Endothelial cell of umbilical vein (primary cell): ENCODE measurements at regions not wholly inside any gene's neighbourhood (a gene's known extent, or its start where the extent isn't known, plus 50 kb on each side); places are given as distances from the start of the nearest gene placed in this dataset.

Experiments
- BruUV-seq: library from RNA; stranded (reverse); fragments of 400-500 nt; replicated peaks from 2 replicates; lab custom pipeline; 2021; lab: Mats Ljungman, UMichigan
- CTCF ChIA-PET: fragments of 300-600, 350-600 bp; sonication (Branson Sonifier 250); formaldehyde crosslinking; loops from one replicate; lab custom pipeline; 2021; ENCODE audit warnings: antibody characterized with exemption, inconsistent platforms; lab: Charles Lee
- POLR2A ChIA-PET: fragments of 300-600, 350-600 bp; sonication (Branson Sonifier 250); formaldehyde crosslinking; loops from one replicate; lab custom pipeline; 2021; ENCODE audit warnings: antibody characterized with exemption, inconsistent platforms; lab: Charles Lee
- DNase-seq: peaks from one replicate; pipeline ENCODE4 v3.0.0-alpha.2; 2011; ENCODE audit warnings: low read depth, low spot score
- FAIRE-seq: peaks from 2 replicates; lab custom pipeline; 2011; peaks lifted over from hg19 to GRCh38; lab: Jason Lieb, UNC
- H2AFZ ChIP-seq: 2 replicates; pipeline ENCODE4 v1.6.0; 2012; ENCODE audit warnings: low read depth, low read length, control low read depth, inconsistent platforms
- H3K27ac ChIP-seq: 2 replicates; pipeline ENCODE4 v1.5.1; 2011; ENCODE audit warnings: low read depth, mild to moderate bottlenecking, control low read depth, low read length, moderate library complexity; ENCODE audit not compliant: insufficient read depth
- H3K27me3 ChIP-seq, 2 experiments: 2 replicates each; pipeline versions ENCODE4 v1.6.0 to v1.6.1; 2011; ENCODE audit warnings: low read length in 2 of 2, mixed read lengths in 1 of 2; ENCODE audit not compliant: control insufficient read depth in 2 of 2, insufficient read depth in 2 of 2
- H3K36me3 ChIP-seq, 2 experiments: 2 replicates in 1 of 2; 3 replicates in 1 of 2; pipeline ENCODE4 v1.5.1; 2011; ENCODE audit warnings: low read length in 2 of 2, mild to moderate bottlenecking in 1 of 2, moderate library complexity in 1 of 2; ENCODE audit not compliant: control insufficient read depth in 2 of 2, insufficient read depth in 2 of 2; ENCODE audit errors: extremely low read depth in 1 of 2
- H3K4me1 ChIP-seq: 3 replicates; pipeline ENCODE4 v1.5.1; 2011; ENCODE audit warnings: mild to moderate bottlenecking, low read length; ENCODE audit not compliant: control insufficient read depth, insufficient read depth; ENCODE audit errors: extremely low read depth
- H3K4me2 ChIP-seq: 2 replicates; pipeline ENCODE4 v1.6.1; 2011; ENCODE audit warnings: low read length, control low read depth, mixed read lengths; ENCODE audit not compliant: insufficient read depth
- H3K4me3 ChIP-seq, 3 experiments: fragments of 200-600 bp in 1 of 3; sonication (generic), shearing (Covaris generic) in 1 of 3; replicated peaks in 1 of 3; 2 replicates each; pipeline ENCODE4 v1.5.1; 2011 to 2016; ENCODE audit warnings: control low read depth in 3 of 3, low read length in 3 of 3, mild to moderate bottlenecking in 2 of 3, inconsistent platforms in 1 of 3, low read depth in 1 of 3, moderate library complexity in 1 of 3; ENCODE audit not compliant: insufficient read depth in 1 of 3
- H3K79me2 ChIP-seq: 2 replicates; pipeline ENCODE4 v1.6.0; 2012; ENCODE audit warnings: low read length, inconsistent platforms; ENCODE audit not compliant: control insufficient read depth, insufficient read depth
- H3K9ac ChIP-seq: replicated peaks from 2 replicates; pipeline ENCODE3; 2011; ENCODE audit warnings: low read length, control low read depth; ENCODE audit not compliant: insufficient read depth; ENCODE audit errors: extremely low read depth
- H3K9me1 ChIP-seq: replicated peaks from 3 replicates; pipeline ENCODE4 v1.6.0; 2011; ENCODE audit warnings: mild to moderate bottlenecking, low read length; ENCODE audit not compliant: control insufficient read depth, insufficient read depth; ENCODE audit errors: extremely low read depth
- H3K9me3 ChIP-seq: replicated peaks from 2 replicates; pipeline ENCODE4 v1.5.1; 2012; ENCODE audit warnings: low read length, inconsistent platforms; ENCODE audit not compliant: control insufficient read depth, insufficient read depth
- H4K20me1 ChIP-seq: replicated peaks from 2 replicates; pipeline ENCODE3; 2011; ENCODE audit warnings: mild to moderate bottlenecking, low read length; ENCODE audit not compliant: control insufficient read depth, insufficient read depth; ENCODE audit errors: extremely low read depth
- CTCF ChIP-seq, 2 donors: IDR thresholded peaks; 1 replicate in 1 of 2; 2 replicates in 1 of 2; pipeline ENCODE4 v1.5.1; 2011; ENCODE audit warnings: low read length in 2 of 2, mild to moderate bottlenecking in 2 of 2, moderate library complexity in 2 of 2, control low read depth in 1 of 2, inconsistent platforms in 1 of 2, low read depth in 1 of 2; ENCODE audit not compliant: insufficient read depth in 1 of 2; ENCODE audit errors: extremely low read depth in 1 of 2
- EZH2 ChIP-seq: IDR thresholded peaks from 2 replicates; pipeline ENCODE4 v1.6.1; 2012; ENCODE audit warnings: borderline replicate concordance, low read depth, mild to moderate bottlenecking, moderate library complexity, low read length, inconsistent platforms; ENCODE audit not compliant: severe bottlenecking
- FOS ChIP-seq: IDR thresholded peaks from 2 replicates; pipeline ENCODE4 v1.6.1; 2011; ENCODE audit warnings: mild to moderate bottlenecking, low read length, moderate library complexity, borderline replicate concordance; ENCODE audit not compliant: insufficient read depth
- GATA2 ChIP-seq: IDR thresholded peaks from 2 replicates; pipeline ENCODE4 v1.7.0; 2011; ENCODE audit warnings: low read depth, mild to moderate bottlenecking, moderate library complexity, mixed read lengths, low read length; ENCODE audit not compliant: insufficient read length, insufficient read depth
- JUN ChIP-seq: IDR thresholded peaks from 2 replicates; pipeline ENCODE4 v1.6.1; 2011; ENCODE audit warnings: borderline replicate concordance, low read depth; ENCODE audit not compliant: insufficient read length, insufficient read depth
- MAX ChIP-seq: IDR thresholded peaks from 2 replicates; pipeline ENCODE4 v1.6.1; 2011; ENCODE audit not compliant: insufficient read depth, insufficient read length
- MYC ChIP-seq: IDR thresholded peaks from one replicate; pipeline ENCODE4 v1.6.1; 2011; ENCODE audit warnings: mild to moderate bottlenecking, low read depth, low read length
- POLR2A ChIP-seq: IDR thresholded peaks from 2 replicates; pipeline ENCODE4 v1.6.1; 2012; ENCODE audit warnings: low read depth, mild to moderate bottlenecking, control low read depth, low read length
- POLR2AphosphoS5 ChIP-seq: IDR thresholded peaks from 2 replicates; pipeline ENCODE4 v1.6.1; 2012; ENCODE audit warnings: low read depth, mild to moderate bottlenecking, control low read depth, low read length, moderate library complexity; ENCODE audit not compliant: insufficient read depth
- dilution Hi-C: fragments of 300-500 bp; cut with MboI; formaldehyde crosslinking; loops from one replicate; pipeline ENCODE4 v1.15.0; 2019; ENCODE audit warnings: low sequenced_read_pairs; ENCODE audit not compliant: extremely low pct_ligation_motif_present
- intact Hi-C: fragments of 100-400 bp; cut with micrococcal nuclease; formaldehyde crosslinking; loops from one replicate; pipeline ENCODE4 v1.10.0; 2022

GRCh38 chrX:39158801-39159657, 357.8 kb downstream of the MID1IP1 start:
- Histone ChIP-seq H3K79me2 (no peaks in the 10 kb centered on the region), H3K27ac (no peak overlapping the region), H3K36me3 (no peaks in the 10 kb centered on the region), H3K9me1 (no peaks in the 10 kb centered on the region), H3K4me3 (no peak overlapping the region), H2AFZ (no peak overlapping the region), H3K9ac (no peak overlapping the region), H4K20me1 (no peaks in the 10 kb centered on the region), H3K4me1 (no peaks in the 10 kb centered on the region), H3K27me3 (peaks cover 8 to 13% of the 10 kb centered on the region in 2 experiments), H3K4me2 (no peak overlapping the region), H3K9me3 (no peaks in the 10 kb centered on the region)
- intact Hi-C loops = loop anchor here (10.0 kb wide), 1 partner anchor 276 kb away; no protein-coding TSS in a partner anchor
- POLR2A ChIA-PET = no interaction called here
- no TSS peak for BruUV-seq
- CTCF ChIA-PET = interaction anchor here (1.0 kb wide), 1 partner anchor 10 kb away, joined by 4 read pairs; no protein-coding TSS in a partner anchor
- no peak for TF ChIP-seq POLR2A
- no peak for TF ChIP-seq MAX
- TF ChIP-seq POLR2AphosphoS5 = no peak
- TF ChIP-seq FOS = no peak
- no peak for TF ChIP-seq MYC
- no peak for TF ChIP-seq JUN
- no peak for TF ChIP-seq CTCF (IDR thresholded peaks at IDR 0.05; ENCODE audit: extremely low read depth in 1 of 2, insufficient read depth in 1 of 2, low read depth in 1 of 2, low read length in 2 of 2)
- TF ChIP-seq GATA2 = no peak
- no peak for TF ChIP-seq EZH2
- no peak for FAIRE-seq
- dilution Hi-C loops = no loop called here
- DNase-seq = no peak
